Hematopoietic multipotent progenitor cell treated with erythropoietin and hydrocortisone succinate and interleukin-3 and kit ligand, for 17 days (in vitro differentiated cells): ENCODE measurements at regions not wholly inside any gene's neighbourhood (a gene's known extent, or its start where the extent isn't known, plus 50 kb on each side); places are given as distances from the start of the nearest gene placed in this dataset.
"Not testable (repeated sequence)": the region's sequence is repeated elsewhere in the genome, so short reads cannot be mapped to it uniquely, and the experiment has no call there.

Source experiments
- DNase-seq: peaks from one replicate; pipeline ENCODE4 v3.0.0-alpha.2; 2015; ENCODE audit warnings: low spot score

DNA sequence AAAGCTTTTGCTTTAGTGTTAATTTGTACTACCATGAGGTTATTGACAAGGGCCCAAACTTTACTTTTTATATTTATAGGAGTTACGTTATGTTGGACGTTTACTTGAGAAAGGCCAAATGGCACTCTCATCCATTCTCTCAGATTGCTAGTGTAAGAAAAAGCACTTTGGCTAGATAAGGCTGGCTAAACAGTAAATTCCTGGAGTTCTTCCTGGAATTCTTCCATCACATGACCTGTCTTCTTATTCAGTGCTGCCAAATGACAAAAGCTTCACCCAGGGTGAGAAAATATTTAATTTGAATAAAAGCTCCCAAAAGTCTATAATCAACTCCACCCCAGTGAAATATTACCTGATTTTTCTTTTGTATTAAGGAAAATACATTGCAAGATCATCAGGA is 1568.9 kb upstream of the ACO1 start:
- no peak for DNase-seq

DNA sequence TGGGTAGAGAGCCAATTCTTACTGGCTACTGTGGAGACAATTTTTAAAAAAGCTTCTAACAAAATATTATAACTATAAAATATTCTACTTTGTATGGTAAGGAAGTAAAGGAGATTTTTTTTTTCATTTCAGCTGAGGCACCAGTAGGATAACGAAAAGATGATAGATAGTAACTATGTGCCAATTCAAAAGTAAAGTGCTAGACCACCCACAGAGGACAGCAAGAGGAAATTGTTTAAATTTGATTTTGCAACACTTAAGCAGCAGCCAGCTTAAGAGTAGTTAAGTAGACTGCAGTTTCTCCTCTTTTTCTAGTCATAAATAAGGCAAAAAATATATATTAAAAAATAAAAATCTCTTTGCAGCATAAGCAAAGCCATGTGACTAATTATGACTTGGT is 1539.3 kb upstream of the ACO1 start:
- no peak for DNase-seq

DNA sequence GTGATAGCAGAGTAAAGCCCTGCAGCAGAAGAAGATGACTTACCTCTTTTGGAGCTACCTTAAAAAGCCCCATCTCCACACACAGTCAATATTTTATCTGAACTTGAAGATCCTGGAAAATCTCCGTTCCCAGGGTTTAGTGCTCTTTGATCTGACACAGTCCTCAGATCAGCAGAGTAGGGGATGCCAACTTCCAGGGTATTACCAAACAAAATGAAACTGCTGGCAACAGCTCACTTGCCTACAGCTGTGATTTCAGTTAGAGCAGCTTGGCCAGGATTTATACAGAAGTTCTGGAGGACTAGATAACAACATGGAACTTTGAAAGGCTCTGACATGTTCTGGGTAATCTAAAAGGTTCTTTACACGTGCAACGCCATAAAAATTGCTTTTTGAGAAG is 1537.8 kb upstream of the ACO1 start:
- no peak for DNase-seq

GRCh38 chr9:30851600-30851999 is 1532.8 kb upstream of the ACO1 start:
- no peak for DNase-seq

DNA sequence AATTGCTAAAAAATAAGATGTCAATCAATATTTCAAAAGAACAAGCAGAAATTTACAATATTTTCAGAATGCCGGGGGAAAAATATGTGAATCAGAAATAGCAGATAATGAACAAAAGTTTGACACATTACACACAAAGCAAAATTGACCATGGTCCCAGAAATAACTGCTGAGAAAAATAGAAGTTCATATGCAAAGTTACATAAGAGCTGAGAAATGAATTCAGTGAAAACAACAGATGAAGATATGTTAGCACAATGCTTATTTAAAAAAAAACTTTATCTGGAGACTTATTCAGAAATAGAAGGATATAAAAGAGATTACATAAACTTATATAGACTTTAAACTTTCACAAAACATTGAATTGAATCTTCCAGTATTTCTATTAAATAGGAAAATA is 1483.7 kb upstream of the ACO1 start:
- no peak for DNase-seq

GRCh38 chr9:30913331-30913730 is 1471.1 kb upstream of the ACO1 start:
- DNase-seq: no peak

DNA sequence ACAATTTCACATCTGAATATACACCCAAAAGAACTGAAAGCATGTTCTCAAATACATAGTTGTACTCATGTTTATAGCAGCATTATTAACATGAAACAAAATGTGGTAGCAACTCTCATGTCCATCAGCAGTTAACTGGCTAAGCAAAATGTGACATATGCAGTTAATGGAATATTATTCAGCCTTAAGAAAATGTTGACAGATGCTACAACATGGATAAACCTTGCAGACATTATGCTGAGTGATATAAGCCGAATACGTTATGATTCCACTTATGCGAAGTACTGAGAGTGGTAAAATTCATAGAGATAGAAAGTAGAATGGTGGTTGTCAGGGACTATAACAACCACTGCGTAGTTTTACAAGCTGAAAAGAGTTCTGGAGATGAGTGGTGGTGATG is 1469.0 kb upstream of the ACO1 start:
- DNase-seq: no peak

DNA sequence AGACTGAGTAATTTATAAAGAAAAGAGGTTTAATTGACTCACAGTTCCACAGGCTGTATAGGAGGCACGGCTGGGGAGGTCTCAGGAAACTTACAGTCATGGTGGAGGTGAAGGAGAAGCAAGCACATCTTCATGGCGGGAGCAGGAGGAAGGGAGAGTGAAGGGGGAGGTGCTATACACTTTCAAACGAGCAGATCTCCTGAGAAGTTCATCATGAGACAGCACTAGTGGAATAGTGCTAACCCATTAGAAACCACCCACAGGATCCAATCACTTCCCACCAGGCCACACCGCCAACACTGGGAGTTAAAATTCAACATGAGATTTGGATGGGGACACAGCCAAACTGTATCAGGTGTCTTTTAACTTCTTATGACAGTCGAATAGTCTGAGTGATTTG is 1459.3 kb upstream of the ACO1 start:
- DNase-seq: no peak

DNA sequence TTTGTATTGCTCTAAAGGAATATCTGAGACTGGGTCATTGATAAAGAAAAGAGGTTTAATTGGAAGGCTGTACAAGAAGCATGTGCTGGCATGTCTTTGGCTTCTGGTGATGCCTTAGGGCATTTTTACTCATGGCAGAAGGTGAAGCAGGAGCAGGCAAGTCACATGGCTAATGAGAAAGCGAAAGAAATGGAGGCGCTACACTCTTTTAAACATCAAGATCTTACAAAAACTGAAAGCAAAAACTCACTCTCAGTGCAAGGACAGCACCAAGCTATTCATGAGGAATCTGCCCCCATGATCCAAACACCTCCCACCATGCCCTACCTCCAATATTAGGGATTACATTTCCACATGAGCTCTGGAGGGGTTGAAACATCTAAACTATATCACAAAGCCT is 1458.8 kb upstream of the ACO1 start:
- no peak for DNase-seq

GRCh38 chr9:30928045-30928444 is 1456.4 kb upstream of the ACO1 start:
- no peak for DNase-seq

- DNase-seq: no peak
Observed at GRCh38 chr9:30932226-30932625, 1452.2 kb upstream of the ACO1 start.

- no peak for DNase-seq
Observed at GRCh38 chr9:30935730-30936129, 1448.7 kb upstream of the ACO1 start.

DNA sequence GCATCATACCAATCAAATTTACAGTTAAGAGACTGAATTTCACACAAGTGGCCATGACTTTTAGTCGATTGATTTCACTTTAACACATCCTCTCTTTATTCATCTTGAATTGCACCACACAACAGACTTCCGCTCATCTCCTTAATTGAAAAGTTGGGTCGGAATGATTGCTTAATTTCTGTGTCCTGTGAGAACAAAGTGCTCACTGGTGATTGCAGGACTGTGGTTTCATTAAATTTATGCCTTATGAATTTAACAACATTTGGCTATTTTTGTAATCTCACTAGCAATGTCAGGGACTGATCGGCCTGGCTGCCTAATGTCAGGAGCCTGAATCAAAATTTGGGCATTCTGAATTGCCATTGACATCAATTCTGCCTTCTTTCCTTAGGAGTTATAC is 1447.3 kb upstream of the ACO1 start:
- DNase-seq: no peak

DNA sequence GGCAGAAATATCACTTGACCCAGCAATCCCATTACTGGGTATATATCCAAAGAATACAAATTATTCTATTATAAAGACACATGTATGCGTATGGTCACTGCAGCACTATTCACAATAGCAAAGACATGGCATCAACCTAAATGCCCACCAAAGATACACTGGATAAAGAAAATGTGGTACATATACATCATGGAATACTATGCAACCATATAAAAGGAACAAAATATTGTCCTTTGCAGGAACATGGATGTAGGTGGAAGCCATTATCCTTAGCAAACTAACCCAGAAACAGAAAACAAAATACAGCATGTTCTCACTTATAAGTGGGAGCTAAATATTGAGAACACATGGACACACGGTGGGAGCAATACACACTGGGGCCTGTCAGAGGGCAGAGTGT is 1441.6 kb upstream of the ACO1 start:
- DNase-seq: not testable (repeated sequence)

DNA sequence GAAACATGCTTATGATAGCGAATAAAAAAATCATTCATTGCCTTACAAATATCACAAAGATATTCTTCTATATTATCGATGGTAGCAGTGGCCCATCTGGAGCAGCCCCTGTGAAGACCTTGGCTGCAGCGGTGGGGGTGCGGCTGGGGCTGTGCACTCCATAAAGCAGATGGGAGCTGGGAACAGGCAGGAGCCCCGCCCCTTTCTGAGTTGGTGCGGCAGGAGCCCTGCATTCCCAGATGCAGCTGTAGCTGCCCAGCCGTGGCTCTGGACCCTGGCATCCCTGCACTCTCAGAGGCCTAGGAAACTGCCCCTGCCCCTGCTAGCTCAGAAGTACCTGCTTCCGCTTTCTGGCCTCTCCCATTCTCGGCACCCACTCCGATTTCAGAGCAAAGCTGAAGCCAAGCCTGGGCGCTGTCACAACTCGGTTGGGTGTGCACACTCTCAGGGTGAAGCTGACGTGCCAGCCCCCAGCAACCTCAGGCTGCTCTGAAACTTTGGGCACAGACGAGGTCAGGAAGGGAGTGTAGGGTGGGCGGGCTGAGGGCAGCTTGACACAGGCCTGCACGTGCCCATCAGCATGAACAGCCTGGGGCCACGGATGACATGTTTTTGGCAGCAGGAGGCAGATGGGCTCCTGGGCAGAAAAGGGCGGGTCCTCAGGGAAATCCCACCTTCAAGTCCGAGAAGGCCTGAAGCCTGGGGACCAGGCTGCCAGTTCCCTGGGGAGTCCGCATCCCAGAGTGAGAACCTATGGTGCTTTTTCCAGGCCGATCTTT is 1440.8 kb upstream of the ACO1 start:
- no peak for DNase-seq

DNA sequence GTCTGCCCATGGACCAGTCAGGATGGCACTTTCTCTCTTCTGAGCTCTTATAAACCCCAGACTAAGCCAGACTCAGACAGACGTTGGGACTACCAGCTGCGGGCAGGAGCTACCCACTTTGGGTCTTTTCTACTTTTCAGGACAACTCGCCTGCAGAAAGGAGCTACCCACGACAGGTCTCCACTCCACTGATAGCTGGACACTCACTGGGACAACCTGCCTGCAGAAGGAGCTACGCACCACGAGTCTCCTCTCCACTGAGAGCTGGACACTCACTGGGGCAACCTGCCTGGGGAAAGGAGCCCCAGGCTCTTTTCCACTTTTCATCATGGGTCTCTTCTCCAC is 1440.2 kb upstream of the ACO1 start:
- no peak for DNase-seq

GRCh38 chr9:30944741-30945280 is 1439.6 kb upstream of the ACO1 start:
- no peak for DNase-seq

- no peak for DNase-seq
Observed at GRCh38 chr9:30964332-30964731, 1420.1 kb upstream of the ACO1 start.

DNA sequence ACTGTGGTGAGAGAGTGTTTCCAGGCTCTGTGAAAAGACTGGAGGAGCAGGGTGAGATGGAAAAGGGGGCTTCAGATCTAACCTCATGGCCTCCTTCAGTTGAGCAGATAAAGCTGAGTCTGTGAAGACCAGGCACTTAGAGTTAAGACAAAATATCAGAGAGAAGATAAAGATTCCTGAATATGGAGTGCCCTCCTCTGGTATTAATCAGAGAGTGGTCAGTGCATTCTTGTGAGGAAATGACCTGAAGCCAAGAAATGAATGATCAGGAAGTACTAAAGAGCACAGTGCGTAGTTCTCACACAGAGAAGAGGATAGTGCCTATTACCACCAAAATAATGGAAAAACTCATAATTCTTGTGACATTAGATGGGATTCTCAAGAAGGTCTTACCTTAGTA is 1417.0 kb upstream of the ACO1 start:
- no peak for DNase-seq

- DNase-seq: no peak
Observed at GRCh38 chr9:30970186-30970585, 1414.3 kb upstream of the ACO1 start.

- no peak for DNase-seq
Observed at GRCh38 chr9:30970812-30971211, 1413.6 kb upstream of the ACO1 start.

DNA sequence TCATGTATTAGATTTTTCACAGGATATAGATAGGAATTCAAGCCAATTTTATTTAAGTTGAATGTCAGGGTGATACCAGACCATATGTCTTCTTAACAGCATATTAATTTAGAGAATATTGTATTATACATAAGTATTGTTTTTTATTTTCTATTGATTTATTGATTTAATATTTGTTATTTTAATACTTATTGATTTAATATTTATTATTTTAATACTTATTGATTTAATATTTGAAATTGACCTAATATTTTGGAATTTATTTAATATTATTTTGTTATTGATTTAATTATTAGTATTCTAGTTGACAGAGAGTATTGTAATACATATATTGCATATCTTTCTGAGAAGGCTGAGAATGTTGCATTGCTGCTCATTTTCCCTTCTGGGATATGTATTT is 1411.8 kb upstream of the ACO1 start:
- no peak for DNase-seq

GRCh38 chr9:30977965-30978364 is 1406.5 kb upstream of the ACO1 start:
- DNase-seq: no peak

DNA sequence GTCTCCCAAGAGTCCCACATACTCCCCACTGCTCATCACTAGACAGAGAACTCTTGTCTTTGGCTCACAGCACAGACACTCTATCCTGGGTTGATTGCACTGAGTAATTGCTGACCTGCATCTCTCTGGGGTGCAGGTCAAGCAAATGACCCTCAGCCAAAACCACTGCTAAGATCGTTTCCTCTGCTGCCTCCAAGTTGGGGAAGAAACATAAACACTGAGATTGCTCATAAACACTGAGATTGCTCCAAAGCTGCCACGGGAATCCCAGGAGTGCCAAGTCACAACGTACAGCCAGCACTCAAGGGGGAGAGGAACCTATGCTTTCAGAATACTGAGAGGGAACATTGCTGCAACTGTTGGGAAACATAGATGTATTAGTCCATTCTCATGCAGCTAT is 1402.1 kb upstream of the ACO1 start:
- DNase-seq: no peak
